ENCODE measurements at regions not wholly inside any gene's neighbourhood (a gene's known extent, or its start where the extent isn't known, plus 50 kb on each side); places are given as distances from the start of the nearest gene placed in this dataset.

DNA sequence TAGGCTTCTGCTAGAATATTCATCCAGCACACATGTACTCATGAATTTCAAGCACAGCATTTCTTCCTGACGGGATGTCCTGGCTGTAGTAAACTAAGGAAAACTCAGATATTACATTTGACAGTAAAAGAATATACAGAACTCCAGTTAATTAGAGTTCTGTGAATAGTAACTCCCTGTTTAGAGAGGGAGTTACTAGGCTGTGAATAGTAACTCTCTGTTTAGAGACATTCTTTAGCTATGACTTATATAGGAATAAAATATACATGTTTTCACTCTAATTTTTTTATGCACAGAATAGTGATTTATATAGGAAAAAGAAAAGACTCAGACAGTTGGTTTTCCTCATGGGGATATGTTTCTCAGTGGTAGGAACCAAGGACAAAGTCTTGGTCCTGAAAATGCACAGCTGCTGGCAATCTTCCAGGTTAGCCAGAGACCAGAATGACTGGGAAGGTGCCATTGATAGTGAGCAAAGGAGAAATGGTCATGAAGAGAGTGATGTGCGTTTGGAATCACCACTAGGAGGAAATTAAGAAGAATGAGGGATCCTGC lies 480.7 kb upstream of the THBS1 start:
- no peak for FAIRE-seq
- Histone ChIP-seq H3K9ac (replicated peaks; ENCODE audit: extremely low read depth, insufficient read depth, low read length) (no peak overlapping the region), H3K4me1 (ENCODE audit: control insufficient read depth, extremely low read depth, insufficient read depth, low read length) (peaks cover 28% of the 10 kb centered on the region), H3K27ac (ENCODE audit: insufficient read depth, low read depth, low read length) (no peak overlapping the region), H3K27me3 (ENCODE audit: control insufficient read depth in 2 of 2, insufficient read depth in 2 of 2, low read length in 2 of 2) (no peaks in the 10 kb centered on the region), H3K4me2 (ENCODE audit: insufficient read depth, low read length) (no peak overlapping the region), H2AFZ (ENCODE audit: low read depth, low read length) (no peak overlapping the region), H3K9me3 (replicated peaks; ENCODE audit: control insufficient read depth, insufficient read depth, low read length) (no peaks in the 10 kb centered on the region), H3K9me1 (replicated peaks; ENCODE audit: control insufficient read depth, extremely low read depth, insufficient read depth, low read length) (no peaks in the 10 kb centered on the region), H3K79me2 (ENCODE audit: control insufficient read depth, insufficient read depth, low read length) (no peaks in the 10 kb centered on the region), H3K4me3 (replicated peaks in 1 of 3; ENCODE audit: insufficient read depth in 1 of 3, low read depth in 1 of 3, low read length in 3 of 3) (no peak overlapping the region), H3K36me3 (ENCODE audit: control insufficient read depth in 2 of 2, extremely low read depth in 1 of 2, insufficient read depth in 2 of 2, low read length in 2 of 2) (no peaks in the 10 kb centered on the region), H4K20me1 (replicated peaks; ENCODE audit: control insufficient read depth, extremely low read depth, insufficient read depth, low read length) (no peaks in the 10 kb centered on the region)
- dilution Hi-C loops (cut with MboI; ENCODE audit: extremely low pct_ligation_motif_present, low sequenced_read_pairs), result no loop called here
- intact Hi-C loops (cut with micrococcal nuclease), result no loop called here
- POLR2A ChIA-PET, result no interaction called here
- CTCF ChIA-PET, result no interaction called here
- TF ChIP-seq, protein P1, sequence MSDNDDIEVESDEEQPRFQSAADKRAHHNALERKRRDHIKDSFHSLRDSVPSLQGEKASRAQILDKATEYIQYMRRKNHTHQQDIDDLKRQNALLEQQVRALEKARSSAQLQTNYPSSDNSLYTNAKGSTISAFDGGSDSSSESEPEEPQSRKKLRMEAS (IDR thresholded peaks at IDR 0.05; ENCODE audit: insufficient read depth, insufficient read length), result no peak
- TF ChIP-seq POLR2AphosphoS5 (IDR thresholded peaks at IDR 0.05; ENCODE audit: insufficient read depth, low read depth, low read length) (no peak), EZH2 (IDR thresholded peaks at IDR 0.05; ENCODE audit: borderline replicate concordance, low read depth, low read length, severe bottlenecking) (no peak), FOS (IDR thresholded peaks at IDR 0.05; ENCODE audit: borderline replicate concordance, insufficient read depth, low read length) (no peak), GATA2 (IDR thresholded peaks at IDR 0.05; ENCODE audit: insufficient read depth, insufficient read length, low read depth, low read length) (no peak), POLR2A (IDR thresholded peaks at IDR 0.05; ENCODE audit: low read depth, low read length) (no peak), MYC (IDR thresholded peaks at IDR 0.05; ENCODE audit: low read depth, low read length) (no peak)
- no peak for DNase-seq (ENCODE audit: low read depth, low spot score)
- BruUV-seq (replicated peaks), result no TSS peak

DNA sequence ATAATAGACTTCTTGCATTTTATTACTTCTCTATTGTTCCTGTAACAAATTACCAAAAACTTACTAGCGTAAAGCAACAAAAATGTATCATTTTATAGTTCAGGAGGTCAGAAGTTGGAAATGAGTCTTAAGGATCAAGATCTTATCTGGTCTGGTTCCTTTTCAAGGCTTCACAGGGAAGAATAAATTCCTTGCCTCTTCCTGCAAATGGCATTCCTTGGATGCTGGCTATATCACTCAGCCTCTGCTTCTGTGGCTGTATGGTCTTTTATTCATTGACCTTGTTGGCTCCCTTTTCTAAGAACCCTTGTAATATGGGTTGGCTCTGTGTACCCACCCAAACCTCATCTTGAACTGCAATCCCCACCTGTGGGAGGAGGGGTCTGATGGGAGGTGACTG lies 478.4 kb upstream of the THBS1 start:
- Histone ChIP-seq H3K9me3 (replicated peaks; ENCODE audit: control insufficient read depth, insufficient read depth, low read length) (no peaks in the 10 kb centered on the region), H3K79me2 (ENCODE audit: control insufficient read depth, insufficient read depth, low read length) (no peaks in the 10 kb centered on the region), H3K4me2 (ENCODE audit: insufficient read depth, low read length) (peak overlapping the region; percentile 35), H3K4me3 (replicated peaks in 1 of 3; ENCODE audit: insufficient read depth in 1 of 3, low read depth in 1 of 3, low read length in 3 of 3) (no peak overlapping the region), H3K4me1 (ENCODE audit: control insufficient read depth, extremely low read depth, insufficient read depth, low read length) (peaks cover 28% of the 10 kb centered on the region), H3K36me3 (ENCODE audit: control insufficient read depth in 2 of 2, extremely low read depth in 1 of 2, insufficient read depth in 2 of 2, low read length in 2 of 2) (no peaks in the 10 kb centered on the region), H3K27ac (ENCODE audit: insufficient read depth, low read depth, low read length) (peak overlapping the region; percentile 58), H3K9me1 (replicated peaks; ENCODE audit: control insufficient read depth, extremely low read depth, insufficient read depth, low read length) (no peaks in the 10 kb centered on the region), H3K9ac (replicated peaks; ENCODE audit: extremely low read depth, insufficient read depth, low read length) (no peak overlapping the region), H2AFZ (ENCODE audit: low read depth, low read length) (no peak overlapping the region), H3K27me3 (ENCODE audit: control insufficient read depth in 2 of 2, insufficient read depth in 2 of 2, low read length in 2 of 2) (no peaks in the 10 kb centered on the region), H4K20me1 (replicated peaks; ENCODE audit: control insufficient read depth, extremely low read depth, insufficient read depth, low read length) (no peaks in the 10 kb centered on the region)
- BruUV-seq (replicated peaks), result no TSS peak
- FAIRE-seq (peak; percentile 82), DNase-seq (ENCODE audit: low read depth, low spot score) (peak; percentile 55)
- intact Hi-C loops (cut with micrococcal nuclease), result loop anchor here (1.0 to 2.0 kb wide), 2 partner anchors 22 to 274 kb away; no protein-coding TSS in a partner anchor
- dilution Hi-C loops (cut with MboI; ENCODE audit: extremely low pct_ligation_motif_present, low sequenced_read_pairs), result no loop called here
- POLR2A ChIA-PET, result no interaction called here
- CTCF ChIA-PET, result no interaction called here
- TF ChIP-seq POLR2AphosphoS5 (IDR thresholded peaks at IDR 0.05; ENCODE audit: insufficient read depth, low read depth, low read length), result peak; percentile 18
- peak; percentile 97 for TF ChIP-seq GATA2 (IDR thresholded peaks at IDR 0.05; ENCODE audit: insufficient read depth, insufficient read length, low read depth, low read length)
- no peak for TF ChIP-seq JUN (IDR thresholded peaks at IDR 0.05; ENCODE audit: borderline replicate concordance, insufficient read depth, insufficient read length, low read depth)
- no peak for TF ChIP-seq POLR2A (IDR thresholded peaks at IDR 0.05; ENCODE audit: low read depth, low read length)
- TF ChIP-seq EZH2 (IDR thresholded peaks at IDR 0.05; ENCODE audit: borderline replicate concordance, low read depth, low read length, severe bottlenecking), result no peak
- TF ChIP-seq, protein P1 (IDR thresholded peaks at IDR 0.05; ENCODE audit: insufficient read depth, insufficient read length), result no peak
- peak; percentile 60 for TF ChIP-seq FOS (IDR thresholded peaks at IDR 0.05; ENCODE audit: borderline replicate concordance, insufficient read depth, low read length)

All from endothelial cell of umbilical vein (primary cell).